Raji (cell line): ENCODE measurements at regions not wholly inside any gene's neighbourhood (a gene's known extent, or its start where the extent isn't known, plus 50 kb on each side); places are given as distances from the start of the nearest gene placed in this dataset.

Source experiments
- POLR2A ChIP-seq: IDR thresholded peaks from 2 replicates; pipeline ENCODE4 v1.6.1; 2011; ENCODE audit warnings: low read depth, low read length, control low read depth; ENCODE audit not compliant: insufficient read depth

GRCh38 chr1:58158506-58159433 is 387.8 kb downstream of the OMA1 start:
- TF ChIP-seq POLR2A: no peak

GRCh38 chr1:58158016-58158415 is 388.5 kb downstream of the OMA1 start:
- no peak for TF ChIP-seq POLR2A

GRCh38 chr1:58157256-58157655 is 389.3 kb downstream of the OMA1 start:
- no peak for TF ChIP-seq POLR2A

GRCh38 chr1:58156831-58157230 is 389.7 kb downstream of the OMA1 start:
- no peak for TF ChIP-seq POLR2A

- no peak for TF ChIP-seq POLR2A
These were observed 390.4 kb downstream of the OMA1 start for GRCh38 chr1:58156124-58156468.

GRCh38 chr1:58155418-58156123 is 391.0 kb downstream of the OMA1 start:
- no peak for TF ChIP-seq POLR2A

GRCh38 chr1:58154256-58154655 is 392.3 kb downstream of the OMA1 start:
- no peak for TF ChIP-seq POLR2A

- no peak for TF ChIP-seq POLR2A
These were observed 393.8 kb downstream of the OMA1 start for GRCh38 chr1:58152697-58153096.

GRCh38 chr1:58149271-58149812 is 397.2 kb downstream of the OMA1 start:
- TF ChIP-seq POLR2A: no peak

- TF ChIP-seq POLR2A: no peak
These were observed 401.7 kb downstream of the OMA1 start for GRCh38 chr1:58144698-58145270.

GRCh38 chr1:58143972-58144697 is 402.4 kb downstream of the OMA1 start:
- no peak for TF ChIP-seq POLR2A

GRCh38 chr1:58136387-58136786 is 410.1 kb downstream of the OMA1 start:
- TF ChIP-seq POLR2A: no peak

GRCh38 chr1:58135821-58136321 is 410.7 kb downstream of the OMA1 start:
- no peak for TF ChIP-seq POLR2A

- TF ChIP-seq POLR2A: no peak
These were observed 413.0 kb downstream of the OMA1 start for GRCh38 chr1:58133562-58133961.

GRCh38 chr1:58123051-58123450 is 423.5 kb downstream of the OMA1 start:
- no peak for TF ChIP-seq POLR2A
